GDM1 (cell line): ENCODE measurements at regions not wholly inside any gene's neighbourhood (a gene's known extent, or its start where the extent isn't known, plus 50 kb on each side); places are given as distances from the start of the nearest gene placed in this dataset.
"Not testable (repeated sequence)": the region's sequence is repeated elsewhere in the genome, so short reads cannot be mapped to it uniquely, and the experiment has no call there.

Experiments
- DNase-seq: peaks from one replicate; lab custom pipeline; 2025; lab: John Stamatoyannopoulos, UW

GRCh38 chr4:1561286-1561990 is 122.7 kb downstream of the FAM53A start:
- no peak for DNase-seq

GRCh38 chr4:1559896-1560650 is 124.0 kb downstream of the FAM53A start:
- no peak for DNase-seq

GRCh38 chr4:1558205-1558604 is 125.9 kb downstream of the FAM53A start:
- no peak for DNase-seq

GRCh38 chr4:1557221-1557597 is 126.9 kb downstream of the FAM53A start:
- DNase-seq = no peak

- no peak for DNase-seq
These were observed 127.4 kb downstream of the FAM53A start for GRCh38 chr4:1556541-1557220.

GRCh38 chr4:1554876-1555265 is 129.2 kb downstream of the FAM53A start:
- DNase-seq = no peak

- DNase-seq = no peak
These were observed 129.8 kb downstream of the FAM53A start for GRCh38 chr4:1554246-1554875.

- no peak for DNase-seq
These were observed 130.7 kb downstream of the FAM53A start for GRCh38 chr4:1553365-1553764.

- DNase-seq = no peak
These were observed 131.7 kb downstream of the FAM53A start for GRCh38 chr4:1552451-1552850.

- no peak for DNase-seq
These were observed 132.9 kb downstream of the FAM53A start for GRCh38 chr4:1551211-1551610.

GRCh38 chr4:1550122-1551070 is 133.7 kb downstream of the FAM53A start:
- no peak for DNase-seq

GRCh38 chr4:1549638-1550035 is 134.5 kb downstream of the FAM53A start:
- DNase-seq = no peak

GRCh38 chr4:1548827-1549637 is 135.1 kb downstream of the FAM53A start:
- not testable (repeated sequence) for DNase-seq

- DNase-seq = no peak
These were observed 136.0 kb downstream of the FAM53A start for GRCh38 chr4:1547856-1548826.

- no peak for DNase-seq
These were observed 136.8 kb downstream of the FAM53A start for GRCh38 chr4:1547131-1547855.

GRCh38 chr4:1544861-1545281 is 138.6 kb upstream of the NKX1-1 start:
- no peak for DNase-seq

- DNase-seq = not testable (repeated sequence)
These were observed 138.2 kb upstream of the NKX1-1 start for GRCh38 chr4:1544435-1544834.

GRCh38 chr4:1543976-1544375 is 137.7 kb upstream of the NKX1-1 start:
- DNase-seq = no peak

GRCh38 chr4:1543561-1543960 is 137.3 kb upstream of the NKX1-1 start:
- DNase-seq = no peak
